GM11168 (cell line): ENCODE measurements at regions not wholly inside any gene's neighbourhood (a gene's known extent, or its start where the extent isn't known, plus 50 kb on each side); places are given as distances from the start of the nearest gene placed in this dataset.

ENCODE experiments used
- in situ Hi-C: fragments of 300-500 bp; cut with MboI; formaldehyde crosslinking; loops from one replicate; pipeline ENCODE4 v1.12.0; 2022; ENCODE audit warnings: low sequenced_read_pairs; ENCODE audit not compliant: unreplicated experiment

DNA sequence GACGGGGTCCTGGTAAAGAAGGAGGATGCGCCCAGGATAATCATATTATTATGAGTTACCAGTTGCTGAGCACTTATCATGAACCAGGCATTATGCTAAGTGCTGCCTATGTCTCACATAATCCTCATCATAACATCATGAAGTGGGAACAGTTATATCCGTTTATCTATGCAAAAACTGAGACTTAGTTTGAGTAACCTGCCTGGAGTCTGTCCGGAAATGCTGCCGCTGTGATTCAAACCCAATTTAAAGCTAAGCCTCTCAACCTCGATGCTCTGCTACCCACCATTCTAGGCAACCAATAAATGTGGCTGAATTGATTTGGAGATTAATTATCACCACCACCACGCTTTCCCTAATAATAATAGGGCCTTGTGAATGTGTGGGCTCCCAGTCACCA, 111.5 kb upstream of the CLMP start:
- in situ Hi-C loops: no loop called here

DNA sequence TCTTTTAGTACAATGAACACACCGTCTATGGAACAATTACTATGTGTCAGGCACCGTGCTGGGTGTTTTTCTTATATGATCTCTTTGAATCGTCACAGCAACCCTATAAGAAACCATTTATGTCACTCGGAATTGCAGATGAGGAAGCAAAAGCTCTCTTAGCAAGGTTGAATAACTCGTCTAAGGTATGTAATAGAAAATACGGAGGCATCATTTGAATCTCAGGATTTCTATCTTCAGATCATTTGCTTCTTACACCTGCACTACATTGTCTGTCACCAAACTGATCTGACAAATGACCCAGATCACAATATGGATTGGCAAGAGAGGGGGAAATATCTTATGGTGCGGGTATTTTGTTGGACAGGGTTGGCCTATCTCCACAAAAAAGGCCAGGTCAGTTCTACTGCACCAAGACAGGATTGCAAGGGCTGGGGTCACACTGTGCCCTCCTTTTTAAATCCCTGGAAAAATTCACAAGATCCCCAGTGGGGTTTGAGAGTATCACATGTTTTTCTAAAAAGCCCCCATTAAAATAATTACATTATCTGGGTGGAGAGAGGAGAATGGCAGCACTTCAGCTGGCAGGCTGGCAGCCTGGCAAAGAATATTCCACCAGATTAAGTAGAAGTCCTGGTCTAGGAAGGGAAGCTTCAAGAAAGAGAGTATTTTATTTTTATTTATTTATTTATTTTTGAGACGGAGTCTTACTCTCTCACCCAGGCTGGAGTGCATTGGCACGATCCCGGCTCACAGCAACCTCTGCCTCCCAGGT, 110.7 kb upstream of the CLMP start:
- in situ Hi-C loops: no loop called here

DNA sequence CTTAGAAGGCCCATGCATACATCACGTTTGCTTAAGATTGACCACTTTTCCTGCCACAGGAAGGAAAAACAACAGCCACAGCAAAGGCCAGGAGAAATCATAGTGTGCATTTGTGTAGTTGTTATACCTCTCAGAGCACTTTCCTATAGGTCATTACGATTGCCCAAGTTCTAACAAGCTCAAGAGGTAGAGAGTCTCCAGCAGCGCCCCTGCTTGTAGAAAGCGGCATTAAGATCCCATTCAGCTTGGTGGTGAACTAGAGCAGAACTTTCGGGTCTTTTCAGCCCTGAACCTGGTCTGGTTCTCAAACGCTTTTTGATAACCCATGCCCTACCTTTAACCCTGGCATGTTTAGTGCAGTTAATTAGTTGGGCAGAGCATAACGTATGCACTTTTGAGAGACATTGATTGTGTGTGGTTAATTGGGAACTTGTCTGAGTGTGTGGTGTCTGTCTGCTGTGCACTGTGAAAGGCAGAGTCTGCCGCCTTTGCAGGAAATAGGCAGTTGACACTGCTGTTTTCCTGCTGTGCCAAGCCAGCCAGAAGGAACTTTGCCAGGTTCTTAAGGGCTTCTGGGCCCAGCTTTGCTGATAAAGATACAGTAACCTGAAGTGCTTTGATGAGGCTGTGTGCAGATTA, 109.9 kb upstream of the CLMP start:
- in situ Hi-C loops: loop anchor here (5.0 kb wide), 1 partner anchor 172 kb away; no protein-coding TSS in a partner anchor

- in situ Hi-C loops: loop anchor here (5.0 kb wide), 1 partner anchor 173 kb away; no protein-coding TSS in a partner anchor
Measured at GRCh38 chr11:123303924-123304323, 108.9 kb upstream of the CLMP start.

DNA sequence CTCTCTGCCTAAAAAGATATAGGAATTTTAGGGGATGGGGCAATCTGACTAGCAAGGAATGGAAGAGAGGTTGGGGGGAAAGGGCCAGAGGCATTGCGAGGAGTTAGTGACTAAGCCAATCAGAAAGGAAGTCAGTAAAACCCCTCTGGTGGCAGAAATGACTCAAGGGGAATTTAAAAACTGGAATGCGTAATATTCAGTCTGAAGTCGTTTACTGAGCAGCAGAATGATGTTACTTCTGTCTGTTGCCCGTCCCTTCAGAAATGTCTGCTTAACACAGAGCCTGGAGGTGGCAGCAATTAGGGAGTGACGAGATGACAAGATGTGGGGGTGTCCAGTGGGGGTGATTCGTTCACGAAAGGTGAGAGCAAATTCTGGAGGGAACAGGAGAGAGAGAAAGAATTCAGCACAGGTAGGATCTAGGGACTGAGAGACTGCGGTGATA, 107.7 kb upstream of the CLMP start:
- in situ Hi-C loops: loop anchor here (5.0 kb wide), 1 partner anchor 175 kb away; no protein-coding TSS in a partner anchor

DNA sequence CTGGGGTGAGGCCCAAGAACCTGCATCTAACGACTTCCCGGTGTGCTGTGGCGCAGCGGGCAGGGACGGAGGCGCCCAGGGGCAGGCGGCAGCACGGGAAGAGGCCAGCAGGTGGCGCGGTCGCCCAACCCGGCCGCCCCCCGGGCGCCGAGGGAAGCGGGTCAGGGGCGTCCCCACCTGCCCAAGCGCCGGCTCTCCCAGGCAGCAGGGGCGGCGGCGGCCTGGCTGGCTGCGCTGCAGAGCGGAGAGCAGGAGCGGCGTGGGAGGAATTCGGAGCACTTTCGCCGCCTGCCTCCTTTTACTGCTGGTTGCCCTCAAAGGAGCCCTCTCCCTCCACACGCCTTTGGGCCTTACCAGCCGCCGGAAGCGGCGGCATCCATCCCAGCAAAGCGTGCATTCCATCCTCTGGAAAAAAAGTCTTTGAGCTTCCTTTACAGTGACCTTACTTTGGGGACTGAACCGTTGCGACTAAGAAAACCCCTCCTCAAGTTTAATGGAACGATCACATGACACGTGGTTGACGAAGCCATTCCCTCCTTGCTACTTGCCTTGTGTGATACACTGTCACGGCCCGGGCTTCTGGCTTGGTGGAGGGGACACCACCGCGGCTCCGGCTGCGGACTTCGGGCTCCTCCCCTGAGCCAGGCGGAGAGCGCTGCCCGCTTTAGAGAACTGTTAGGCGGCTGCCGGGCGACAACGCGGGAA, 106.8 kb upstream of the CLMP start:
- in situ Hi-C loops: loop anchor here (5.0 kb wide), 1 partner anchor 175 kb away; no protein-coding TSS in a partner anchor

- in situ Hi-C loops: loop anchor here (5.0 kb wide), 1 partner anchor 176 kb away; no protein-coding TSS in a partner anchor
Measured at GRCh38 chr11:123301013-123301591, 106.1 kb upstream of the CLMP start.

GRCh38 chr11:123299721-123300120, 104.7 kb upstream of the CLMP start:
- in situ Hi-C loops: loop anchor here (5.0 kb wide), 1 partner anchor 178 kb away; no protein-coding TSS in a partner anchor

- in situ Hi-C loops: no loop called here
Measured at GRCh38 chr11:123298488-123299447, 103.7 kb upstream of the CLMP start.

DNA sequence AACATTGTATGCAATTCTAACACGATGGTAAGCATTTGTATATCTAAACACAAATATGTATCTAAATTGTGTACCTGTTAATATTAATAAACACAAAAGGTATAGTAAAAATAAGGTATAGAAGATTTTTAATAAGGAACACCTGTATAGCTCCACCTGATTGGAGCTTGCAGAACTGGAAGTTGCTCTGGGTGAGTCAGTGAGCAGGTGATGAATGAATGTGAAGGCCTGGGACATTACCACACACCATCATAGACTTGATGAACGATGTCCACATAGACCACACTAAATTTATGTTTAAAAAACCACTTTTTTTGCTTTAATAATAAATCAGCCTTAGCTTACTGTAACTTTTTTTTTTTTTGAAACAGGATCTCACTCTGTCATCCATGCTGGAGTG, 97.6 kb upstream of the CLMP start:
- in situ Hi-C loops: no loop called here

DNA sequence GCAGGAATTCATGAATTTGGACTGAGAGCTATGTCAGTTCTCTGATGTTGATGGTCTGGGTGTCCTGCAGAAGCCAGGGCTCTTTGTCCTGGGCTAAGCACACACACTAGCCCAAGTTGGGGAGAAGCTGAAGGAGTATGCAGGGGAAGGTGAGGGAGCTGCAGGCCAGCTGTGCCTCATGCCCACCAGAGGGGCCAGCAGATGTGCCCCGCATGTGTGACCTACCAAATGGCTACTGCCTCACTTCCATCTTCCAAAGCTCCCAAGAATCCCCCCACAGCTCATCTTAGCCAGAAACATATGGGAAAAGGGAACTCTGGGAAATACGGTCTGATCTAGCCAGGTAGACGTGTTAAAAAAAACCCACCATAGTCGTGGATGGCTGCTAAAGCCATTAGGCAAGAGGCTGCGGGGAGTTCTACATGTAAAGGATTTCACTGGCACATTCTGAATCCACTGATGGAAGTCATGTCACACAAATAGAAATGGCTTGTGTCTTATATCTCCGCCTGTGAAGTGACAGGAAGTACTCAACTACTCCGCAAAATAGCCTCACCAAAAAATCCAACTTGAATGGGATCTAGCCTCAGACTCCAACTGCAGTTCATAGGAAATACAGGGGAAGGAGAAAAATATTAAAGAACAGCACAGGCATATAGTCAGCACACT, 96.3 kb upstream of the CLMP start:
- in situ Hi-C loops: no loop called here

DNA sequence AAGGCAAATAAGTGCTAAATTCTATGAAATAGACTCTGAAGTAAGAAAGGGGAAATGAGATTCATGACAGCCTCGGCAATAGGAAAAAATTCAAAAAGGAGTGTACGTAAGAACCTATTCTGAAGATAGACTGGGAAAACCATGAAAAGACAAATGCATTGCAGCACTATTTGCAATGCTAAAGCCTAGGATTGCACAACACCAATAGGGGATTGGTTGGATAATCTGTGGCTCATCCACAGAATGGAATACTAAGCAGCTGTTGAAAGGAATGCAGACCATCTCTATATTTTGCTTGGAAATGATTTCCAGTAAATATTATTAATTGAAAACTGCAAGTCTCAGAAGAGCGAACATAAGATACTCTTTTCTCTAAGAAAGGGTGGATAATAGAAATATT, 91.7 kb upstream of the CLMP start:
- in situ Hi-C loops: no loop called here

DNA sequence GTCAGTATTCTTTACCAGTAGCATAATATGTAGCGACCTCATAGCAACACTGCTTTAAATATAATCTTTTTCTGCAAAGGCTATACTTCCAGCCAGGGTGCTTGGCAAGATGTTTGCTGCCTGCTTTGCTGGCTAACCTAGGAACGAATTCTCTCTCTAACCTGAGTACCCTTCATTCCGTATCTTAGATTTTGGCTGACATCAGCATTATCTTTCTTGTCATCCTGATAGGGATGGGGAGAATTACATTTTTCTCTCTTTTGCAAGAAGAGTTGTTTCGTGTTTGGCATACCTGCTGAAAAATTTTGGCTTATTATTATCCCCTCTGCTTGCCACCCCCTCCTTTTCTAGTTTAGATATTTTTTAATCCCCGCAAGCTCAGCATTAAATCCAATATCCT, 91.2 kb upstream of the CLMP start:
- in situ Hi-C loops: no loop called here

GRCh38 chr11:123284454-123284853, 89.4 kb upstream of the CLMP start:
- in situ Hi-C loops: no loop called here

GRCh38 chr11:123282597-123282996, 87.5 kb upstream of the CLMP start:
- in situ Hi-C loops: no loop called here

- in situ Hi-C loops: no loop called here
Measured at GRCh38 chr11:123273616-123274015, 78.6 kb upstream of the CLMP start.

- in situ Hi-C loops: no loop called here
Measured at GRCh38 chr11:123272565-123272964, 77.5 kb upstream of the CLMP start.

DNA sequence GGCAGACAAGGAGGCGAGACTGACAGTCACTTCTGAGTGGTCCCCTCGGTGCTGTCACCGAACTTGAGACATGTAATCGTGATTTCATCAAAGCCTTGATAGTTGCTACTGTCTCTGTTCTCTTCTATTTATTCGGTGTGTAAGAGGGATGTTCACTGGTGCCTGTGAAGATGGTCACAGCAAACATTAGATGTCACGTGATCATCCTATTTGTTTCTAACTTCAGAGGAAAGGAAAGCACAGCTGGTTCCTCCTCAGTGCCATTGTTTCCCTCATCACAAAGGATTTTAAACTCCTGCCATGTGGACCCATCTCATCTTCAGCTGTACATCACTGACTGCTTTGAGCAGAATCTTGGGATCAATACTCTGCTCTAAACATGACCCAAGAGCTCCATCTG, 73.1 kb upstream of the CLMP start:
- in situ Hi-C loops: no loop called here

DNA sequence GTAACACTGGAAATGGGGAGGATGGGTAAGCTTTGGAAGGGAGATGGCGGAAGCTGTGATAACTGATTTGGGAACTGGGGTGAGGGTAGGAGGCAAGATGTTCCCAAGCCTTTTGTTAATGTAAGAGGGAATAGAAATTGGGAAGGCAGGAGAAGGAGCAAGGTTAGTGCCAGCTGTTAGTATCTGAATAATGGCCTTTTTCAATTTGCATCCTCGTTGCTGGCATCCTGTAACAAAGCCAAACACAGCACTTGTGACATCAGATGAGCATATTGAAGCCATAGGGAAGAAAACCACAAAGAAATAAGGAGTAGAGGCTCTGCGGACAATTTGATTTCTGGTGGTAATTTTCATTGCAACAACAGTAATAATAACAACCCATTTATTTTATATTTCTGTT, 70.9 kb upstream of the CLMP start:
- in situ Hi-C loops: no loop called here
